H1 (cell line): ENCODE measurements at regions not wholly inside any gene's neighbourhood (a gene's known extent, or its start where the extent isn't known, plus 50 kb on each side); places are given as distances from the start of the nearest gene placed in this dataset.

ENCODE experiments used
- CTBP2 ChIP-seq: IDR thresholded peaks from 2 replicates; pipeline ENCODE4 v1.7.0; 2011; ENCODE audit warnings: borderline replicate concordance, mild to moderate bottlenecking, moderate library complexity, mixed read lengths, low read length; ENCODE audit not compliant: insufficient read depth, insufficient read length
- KDM1A ChIP-seq: fragments of 200-600, 300-600 bp; sonication (generic); IDR thresholded peaks from 2 replicates; pipeline ENCODE4 v1.7.1; 2016; ENCODE audit warnings: mild to moderate bottlenecking, low read length, borderline replicate concordance
- KDM5A ChIP-seq: fragments of 200-600 bp; IDR thresholded peaks from 2 replicates; pipeline ENCODE4 v1.7.1; 2012; ENCODE audit warnings: mild to moderate bottlenecking, low read length, inconsistent platforms, mixed read lengths
- NANOG ChIP-seq: IDR thresholded peaks from 2 replicates; pipeline ENCODE4 v1.6.1; 2011; ENCODE audit warnings: low read length, low read depth, mild to moderate bottlenecking, inconsistent platforms; ENCODE audit not compliant: insufficient read depth, poor library complexity, severe bottlenecking
- NRF1 ChIP-seq: IDR thresholded peaks from 2 replicates; pipeline ENCODE4 v1.6.1; 2011; ENCODE audit warnings: mild to moderate bottlenecking, low read depth, low read length, improper control_type of control experiment
- RBBP5 ChIP-seq: IDR thresholded peaks from 2 replicates; pipeline ENCODE4 v1.7.1; 2012; ENCODE audit warnings: low read depth, mild to moderate bottlenecking, inconsistent platforms, low read length, moderate library complexity, borderline replicate concordance
- SIRT6 ChIP-seq: IDR thresholded peaks from one replicate; pipeline ENCODE4 v1.7.1; 2012; ENCODE audit warnings: low read length, inconsistent platforms
- SP2 ChIP-seq: IDR thresholded peaks from 2 replicates; pipeline ENCODE4 v1.6.1; 2012; ENCODE audit warnings: mild to moderate bottlenecking, low read length, inconsistent platforms
- SP4 ChIP-seq: IDR thresholded peaks from 2 replicates; pipeline ENCODE4 v1.6.1; 2012; ENCODE audit warnings: low read length, inconsistent platforms

DNA sequence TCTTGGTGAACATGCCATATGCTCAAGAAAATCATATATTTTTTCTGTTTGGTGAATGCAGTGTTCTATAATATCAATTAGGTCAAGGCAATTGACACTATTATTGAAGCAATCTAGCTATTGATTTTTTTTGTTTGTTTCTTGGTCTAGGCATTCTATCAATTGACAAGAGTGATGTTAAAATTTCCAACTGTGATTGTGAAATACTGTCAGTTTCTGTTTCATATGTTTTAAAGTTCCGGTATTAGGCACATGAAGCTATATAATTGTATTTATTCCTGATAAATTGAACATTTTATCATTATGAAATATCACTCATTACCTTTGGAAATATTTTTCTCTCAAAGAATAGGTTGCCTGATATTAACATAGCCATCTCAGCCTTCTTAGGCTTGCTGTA is 653.4 kb downstream of the HDGFL1 start (continued):
- TF ChIP-seq SP2 (no peak), NRF1 (no peak), NANOG (no peak), CTBP2 (no peak), SIRT6 (no peak), SP4 (no peak), RBBP5 (no peak), KDM5A (no peak), KDM1A (no peak)
